Caki2 (cell line): ENCODE measurements at regions not wholly inside any gene's neighbourhood (a gene's known extent, or its start where the extent isn't known, plus 50 kb on each side); places are given as distances from the start of the nearest gene placed in this dataset.

ENCODE experiments used
- DNase-seq: peaks from one replicate; pipeline ENCODE4 v3.0.0-alpha.2; 2015; ENCODE audit warnings: low read depth
- in situ Hi-C: cut with HindIII; loops from 2 replicates; pipeline ENCODE4 v1.10.0; 2016; ENCODE audit warnings: low sequenced_read_pairs, low pct_unique_long_range_greater_than_20kb, mixed read lengths

DNA sequence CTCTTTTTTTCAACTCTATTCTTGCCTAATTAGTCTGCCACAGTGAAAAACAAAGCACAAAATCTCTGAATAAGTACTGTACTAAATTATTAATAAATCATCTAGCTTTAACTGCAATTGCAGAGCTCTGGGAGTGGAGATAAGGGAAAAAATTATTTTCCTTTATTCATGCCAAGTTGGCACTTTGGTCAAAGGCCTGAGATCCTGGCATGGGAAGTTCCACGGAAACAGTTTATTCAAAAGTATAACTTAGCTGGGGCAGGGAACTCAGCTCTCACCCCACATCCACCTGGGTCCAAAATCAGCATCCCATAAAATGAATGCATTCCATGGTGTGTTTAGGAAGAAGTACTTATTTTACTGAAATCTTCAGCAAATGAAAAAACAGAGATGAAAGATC is 185.2 kb upstream of the APCDD1 start:
- in situ Hi-C loops = no loop called here
- no peak for DNase-seq

DNA sequence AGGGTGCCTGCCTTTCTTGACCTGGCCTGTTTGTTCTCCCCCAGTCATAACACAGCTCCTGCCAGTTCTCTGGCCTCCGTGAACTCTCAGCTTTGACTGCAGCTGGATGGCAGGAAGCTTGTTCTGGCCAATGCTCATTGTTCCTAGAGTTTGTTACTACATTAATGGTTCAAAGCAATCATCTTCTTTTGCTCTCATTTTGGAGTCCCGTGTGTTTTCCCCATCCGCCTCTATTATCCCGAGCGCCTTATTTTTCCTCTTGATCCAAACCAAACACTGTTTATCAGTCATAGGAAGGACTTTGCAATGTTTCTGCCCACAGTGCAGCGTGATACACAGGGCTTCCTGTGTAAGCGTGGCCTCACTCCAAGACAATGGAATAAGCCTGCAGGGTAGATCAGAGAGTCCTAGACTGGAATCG is 184.3 kb upstream of the APCDD1 start:
- no peak for DNase-seq

DNA sequence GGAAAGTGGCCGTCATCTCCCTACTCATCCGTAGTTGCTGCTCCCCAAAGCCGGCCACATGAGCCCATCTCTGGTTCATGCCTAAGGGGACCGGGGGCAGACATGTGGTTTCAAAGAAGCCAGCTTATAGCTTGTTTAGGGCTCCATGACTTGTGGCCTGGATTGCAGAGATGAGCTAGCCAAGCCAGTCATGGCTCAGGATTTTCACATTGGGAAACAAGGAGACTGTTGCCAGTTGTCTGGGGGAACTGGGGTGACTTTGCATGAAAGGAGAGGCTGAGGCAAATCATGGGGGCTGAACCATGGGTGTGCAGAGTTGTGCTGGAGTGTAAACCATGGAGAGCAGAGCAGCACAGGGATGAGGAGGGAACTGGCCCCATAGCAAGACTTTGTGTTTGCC is 183.0 kb upstream of the APCDD1 start:
- in situ Hi-C loops = no loop called here
- DNase-seq = no peak

More for the DNA sequence above, 184.3 kb upstream of the APCDD1 start:
- in situ Hi-C loops = no loop called here

DNA sequence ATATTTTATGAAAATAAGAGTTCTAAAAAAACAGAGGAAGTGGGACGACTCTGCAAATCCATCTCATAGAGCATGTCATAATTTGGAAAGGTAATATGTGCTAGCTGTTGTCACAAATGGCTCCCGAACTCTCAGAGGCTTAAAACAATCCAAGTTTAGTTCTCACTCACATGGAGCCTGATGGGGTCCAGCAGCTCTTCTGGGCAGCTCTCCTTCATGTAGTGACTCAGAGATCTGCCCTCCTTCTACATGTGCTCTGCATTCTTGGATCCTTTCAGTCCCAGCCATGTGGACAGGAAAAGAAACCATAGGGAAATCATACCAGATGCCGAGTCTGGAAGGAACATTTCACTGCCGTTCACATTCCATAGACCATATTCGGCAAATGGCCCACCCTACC is 180.1 kb upstream of the APCDD1 start:
- in situ Hi-C loops = no loop called here
- DNase-seq = no peak

DNA sequence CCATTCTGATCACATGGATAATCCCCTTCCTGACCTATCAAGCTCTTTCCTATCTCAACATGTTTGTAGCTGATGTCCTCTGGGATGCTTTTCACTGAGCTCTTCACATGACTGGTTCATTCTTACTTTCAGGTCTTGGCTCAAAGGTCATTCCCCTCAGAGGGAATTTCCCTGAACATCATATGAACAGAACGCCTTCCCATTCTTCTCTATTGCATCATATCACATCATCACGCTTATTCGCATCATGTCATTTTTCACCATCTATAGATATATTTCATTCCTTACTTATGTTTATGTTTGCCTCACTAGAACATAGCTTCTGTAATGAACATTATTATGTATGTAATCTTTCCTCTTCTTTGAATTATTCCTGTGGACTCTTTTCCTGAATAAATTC is 178.9 kb upstream of the APCDD1 start:
- DNase-seq = no peak
- in situ Hi-C loops = no loop called here

DNA sequence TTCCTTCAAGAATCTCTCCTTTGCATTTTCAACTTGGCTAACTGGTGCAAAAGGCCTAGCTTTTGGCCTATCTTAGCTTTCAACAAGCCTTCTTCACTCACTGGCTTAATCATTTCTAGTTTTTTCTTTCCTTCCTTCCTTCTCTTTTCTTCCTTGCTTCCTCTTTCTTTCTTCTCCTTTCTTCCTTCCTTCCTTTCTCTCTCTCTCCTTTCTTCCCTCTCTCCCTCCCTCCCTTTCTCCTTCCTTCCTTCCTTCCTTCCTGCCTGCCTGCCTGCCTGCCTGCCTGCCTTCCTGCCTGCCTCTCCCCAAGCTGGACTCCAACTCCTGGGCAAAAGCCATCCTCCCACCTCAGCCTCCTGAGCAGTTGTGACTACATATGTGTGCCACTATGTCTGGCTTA is 176.2 kb upstream of the APCDD1 start:
- in situ Hi-C loops = no loop called here
- DNase-seq = no peak

DNA sequence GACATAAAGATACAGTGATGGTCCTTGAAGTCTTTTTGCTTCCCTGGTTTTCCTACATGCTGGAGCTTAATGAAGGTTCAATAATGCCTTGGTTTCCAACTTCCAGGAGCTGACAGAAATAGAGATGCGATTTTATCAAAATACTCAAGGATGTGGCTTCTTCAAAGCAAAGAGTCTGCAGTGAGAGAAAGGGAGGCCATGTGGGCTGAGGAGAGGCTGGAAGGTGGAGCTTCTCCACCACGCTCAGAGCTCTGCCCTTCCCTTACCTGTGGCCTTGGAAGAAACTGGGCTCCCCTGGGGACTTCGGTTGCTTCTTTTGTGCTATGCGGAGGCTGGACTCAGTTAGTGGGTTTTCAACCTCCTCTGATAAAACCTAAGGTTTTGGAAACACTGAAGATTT is 175.0 kb upstream of the APCDD1 start:
- in situ Hi-C loops = no loop called here
- no peak for DNase-seq

DNA sequence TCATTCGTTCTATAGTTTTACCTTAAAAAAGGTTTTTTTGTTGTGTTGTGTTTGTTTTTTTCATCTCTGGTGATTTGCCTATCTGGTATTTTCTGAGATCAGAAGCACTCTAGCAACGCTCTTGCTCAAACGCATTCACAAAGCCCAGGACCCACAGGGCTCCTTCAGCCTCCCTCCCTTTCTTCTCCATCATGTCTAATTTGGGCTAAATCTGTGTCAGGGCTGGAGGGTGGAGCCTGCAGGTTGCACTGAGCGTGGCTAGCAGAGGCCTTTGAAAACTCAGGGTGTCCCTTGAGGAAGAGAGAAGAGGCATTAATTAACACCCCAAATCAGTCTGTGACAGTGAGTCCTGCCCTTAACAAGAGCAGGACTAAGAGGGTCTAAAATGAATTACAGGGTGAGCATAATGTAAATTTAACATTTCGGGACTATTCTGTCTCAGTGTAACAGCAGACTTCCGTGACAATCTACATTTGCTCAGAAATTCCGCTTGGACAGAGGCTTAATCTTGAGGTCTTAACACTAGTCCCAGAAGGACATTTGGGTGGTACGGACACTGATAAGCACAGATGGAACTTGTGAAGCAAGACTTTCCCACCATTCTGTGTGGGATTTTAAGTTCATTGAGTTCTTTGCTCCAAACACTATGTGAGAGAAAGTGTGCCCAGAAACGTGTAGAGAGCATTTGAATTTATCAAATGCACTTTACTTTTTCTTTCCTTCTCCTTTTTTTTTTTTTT is 174.4 kb upstream of the APCDD1 start:
- no peak for DNase-seq
- in situ Hi-C loops = no loop called here

DNA sequence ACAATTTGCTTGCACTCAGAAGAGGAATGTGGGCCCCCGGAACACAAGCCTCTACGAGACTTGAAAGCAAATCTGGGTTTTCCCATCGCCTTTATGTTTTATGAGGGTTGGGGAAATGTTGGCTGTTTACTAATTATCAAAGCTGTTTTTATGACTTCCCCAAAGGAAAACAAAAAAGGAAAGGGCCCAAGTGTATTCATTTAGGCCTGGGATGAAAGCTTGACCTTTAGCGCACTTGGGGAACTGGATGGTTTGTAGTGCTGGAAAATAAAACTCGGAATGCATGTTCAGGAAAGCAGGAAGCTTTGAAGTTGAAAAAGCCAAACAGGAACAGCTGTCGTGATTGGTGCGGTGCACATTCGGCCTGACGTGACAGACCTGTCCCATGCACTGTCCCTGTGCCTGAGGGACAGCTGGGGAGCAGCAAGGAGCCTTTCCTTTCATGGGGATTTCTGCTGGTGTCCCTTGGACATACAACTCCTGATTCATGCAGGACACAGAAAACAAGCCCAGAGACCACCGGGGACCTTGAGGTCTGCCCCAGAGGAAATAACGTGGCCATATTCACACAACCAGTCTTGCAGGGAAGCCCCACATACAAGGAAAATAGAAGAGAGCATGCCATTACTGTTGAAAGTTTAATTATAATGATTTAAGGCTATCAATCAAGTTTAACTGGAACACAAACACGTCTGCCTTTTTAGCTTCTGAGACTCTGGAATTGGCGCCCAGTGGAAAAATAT is 169.7 kb upstream of the APCDD1 start:
- DNase-seq = no peak
- in situ Hi-C loops = no loop called here

DNA sequence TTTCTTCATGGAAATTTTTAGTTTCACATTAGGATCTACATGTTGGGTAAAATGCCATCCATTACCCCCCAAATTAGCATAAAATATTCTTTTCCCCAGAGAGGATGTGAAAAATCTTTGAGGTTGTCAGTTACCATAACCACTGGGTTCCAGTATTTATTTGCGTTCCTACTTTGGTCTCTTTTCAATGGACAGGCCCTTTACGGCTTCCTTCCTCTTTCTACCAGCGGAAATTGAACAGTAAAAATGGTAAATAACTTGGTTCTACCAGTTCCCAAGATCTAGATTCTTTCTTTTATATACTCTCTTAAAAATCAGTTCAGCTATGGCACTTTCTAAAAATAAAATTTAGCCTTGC is 169.2 kb upstream of the APCDD1 start:
- in situ Hi-C loops = no loop called here
- no peak for DNase-seq

DNA sequence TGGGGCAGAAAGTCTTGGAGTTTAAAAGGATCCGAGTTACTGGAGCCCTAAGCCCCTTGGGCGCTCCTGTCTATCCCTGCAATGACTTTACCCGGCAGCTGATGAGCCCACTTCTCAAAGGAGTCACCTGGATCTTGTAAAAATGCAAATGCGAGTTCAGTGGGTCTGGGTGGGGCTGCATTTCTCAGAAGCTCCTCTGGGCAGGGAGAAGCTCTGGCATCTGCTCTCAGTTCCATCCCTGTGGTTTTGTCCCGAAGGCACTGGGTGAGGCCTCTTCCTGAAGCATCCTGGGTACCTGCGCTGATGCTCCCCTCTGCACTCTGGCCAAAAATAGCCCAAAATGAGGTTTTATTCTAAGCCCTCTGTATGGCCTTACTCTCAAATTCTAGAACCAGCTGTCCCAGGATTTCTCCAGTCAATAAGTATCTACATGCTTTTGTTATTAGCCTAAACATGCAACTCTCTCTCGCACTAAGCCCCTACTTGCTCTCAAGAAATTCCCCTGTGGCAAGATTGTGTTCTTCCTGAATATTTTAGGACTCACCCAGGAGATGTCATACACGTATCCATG is 167.8 kb upstream of the APCDD1 start:
- in situ Hi-C loops = no loop called here

DNA sequence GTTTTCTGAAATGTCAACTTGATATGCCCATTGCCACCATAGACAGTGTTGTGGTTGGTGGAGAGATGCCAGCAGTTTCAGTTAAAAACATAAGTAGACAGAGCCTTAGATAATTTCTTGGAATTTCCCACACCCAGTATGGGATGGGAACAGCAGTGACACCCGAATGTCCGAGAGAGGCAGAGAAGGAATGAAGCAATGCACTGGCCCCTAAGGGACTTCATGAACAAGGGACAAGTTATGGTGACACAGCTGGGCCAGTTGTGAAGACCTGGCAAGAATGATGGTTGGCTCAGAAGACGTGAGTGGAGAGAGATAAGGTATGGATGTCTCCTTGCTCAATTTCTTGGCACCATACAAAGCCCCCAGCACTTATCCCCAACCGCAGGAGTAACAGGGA is 165.2 kb upstream of the APCDD1 start:
- in situ Hi-C loops = no loop called here
- no peak for DNase-seq

More for the DNA sequence above, 167.8 kb upstream of the APCDD1 start:
- no peak for DNase-seq

DNA sequence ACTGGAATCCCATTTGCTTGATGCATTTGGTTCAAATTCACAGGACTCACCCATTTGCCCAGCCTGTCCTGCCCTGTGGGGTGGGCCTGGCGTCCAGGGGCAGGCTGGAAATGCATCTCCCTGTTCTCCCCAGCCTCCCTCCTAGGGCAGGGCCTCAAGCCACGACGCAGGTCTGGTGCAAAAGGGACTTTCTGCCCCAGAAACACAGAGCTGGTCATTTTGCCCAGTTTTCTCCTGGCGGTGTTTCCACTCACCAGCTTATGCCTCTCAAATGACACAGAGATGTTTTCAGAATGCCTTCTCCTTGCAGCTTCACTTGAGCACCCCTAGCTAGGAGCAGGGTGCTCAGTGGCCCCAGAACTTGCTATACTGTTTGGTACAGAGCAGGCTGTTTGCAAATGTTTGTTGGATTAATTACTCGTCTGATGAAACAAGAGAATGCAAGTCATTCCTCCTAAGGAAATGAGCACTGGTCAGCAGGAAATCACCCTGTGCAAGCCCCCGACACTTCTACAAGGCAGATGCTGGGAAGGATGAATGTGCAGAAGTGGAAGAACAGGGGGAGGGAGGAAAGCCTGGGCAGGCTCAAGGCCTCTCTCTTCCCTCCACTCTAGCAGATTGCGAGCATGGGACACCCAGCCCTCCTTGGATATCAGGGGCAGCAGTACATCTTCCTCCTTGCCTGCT is 164.3 kb upstream of the APCDD1 start:
- in situ Hi-C loops = no loop called here
- DNase-seq = no peak

DNA sequence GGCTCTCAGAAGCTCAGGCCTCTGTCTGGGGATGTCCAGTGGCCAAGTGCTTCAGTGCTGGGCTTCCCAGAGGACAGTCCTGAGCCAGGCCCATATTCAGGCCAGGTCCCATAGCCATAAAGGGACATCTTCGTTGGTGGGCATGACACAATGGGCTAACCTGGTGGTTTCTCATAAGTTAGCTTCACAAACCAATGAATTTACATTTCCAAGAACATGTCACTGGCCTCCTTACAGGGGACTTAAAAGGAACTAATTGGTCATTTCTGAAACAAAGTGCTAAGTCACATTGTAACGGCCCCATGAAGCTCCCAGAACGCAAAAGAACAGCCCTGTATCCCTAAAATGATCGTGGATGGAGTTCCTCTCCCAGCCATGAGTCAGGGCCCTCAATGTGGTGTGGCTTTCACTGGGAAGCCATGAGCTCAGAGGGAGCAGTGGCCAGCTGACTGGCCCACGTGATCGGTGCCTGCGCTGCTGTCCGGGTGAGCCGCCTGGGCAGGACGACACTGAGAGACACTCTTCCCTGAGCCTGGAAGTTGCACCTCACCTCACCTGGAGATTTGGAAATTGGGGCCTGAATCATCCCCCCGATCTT is 163.7 kb upstream of the APCDD1 start:
- in situ Hi-C loops = no loop called here
- no peak for DNase-seq

DNA sequence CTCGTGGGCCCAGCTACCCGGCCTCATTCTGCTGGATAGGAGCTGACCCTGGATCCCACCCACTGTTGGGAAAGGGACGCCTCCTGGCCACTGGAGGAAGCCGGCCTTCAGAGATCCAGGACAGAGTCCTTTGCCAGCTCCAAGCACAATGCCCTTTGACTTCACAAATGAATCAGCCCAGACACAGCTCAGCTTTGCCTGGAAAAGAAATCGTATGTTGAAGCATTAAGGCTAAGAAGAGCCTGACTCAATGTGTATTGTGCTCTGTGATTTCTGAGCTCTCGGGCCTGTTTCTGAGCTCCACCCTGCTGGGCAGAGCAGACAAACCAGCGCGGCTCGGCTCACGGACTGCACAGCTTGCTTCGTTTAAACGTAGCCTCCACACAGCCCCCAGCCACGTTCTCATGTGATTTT is 162.9 kb upstream of the APCDD1 start:
- DNase-seq = no peak
- in situ Hi-C loops = no loop called here

DNA sequence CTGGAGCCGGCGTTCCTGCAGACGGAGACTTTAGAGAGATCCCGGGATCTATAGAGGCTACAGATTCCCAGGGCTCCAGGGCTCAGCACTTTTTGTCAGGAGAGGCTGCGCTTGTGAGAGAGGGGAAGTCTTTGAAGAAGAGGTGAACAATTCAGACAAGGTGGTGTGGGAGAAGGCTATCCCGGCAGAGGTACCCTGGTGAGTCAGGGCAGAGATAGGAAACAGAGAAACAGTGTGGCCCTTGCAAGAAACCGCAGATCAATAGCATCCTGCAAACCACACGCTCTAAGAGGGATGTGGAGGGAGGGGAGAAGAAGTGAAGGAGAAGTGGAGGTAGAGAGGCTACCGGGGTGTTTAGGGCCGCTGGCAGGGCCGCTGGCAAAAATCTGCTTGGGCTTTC is 160.5 kb upstream of the APCDD1 start:
- in situ Hi-C loops = no loop called here
- no peak for DNase-seq

DNA sequence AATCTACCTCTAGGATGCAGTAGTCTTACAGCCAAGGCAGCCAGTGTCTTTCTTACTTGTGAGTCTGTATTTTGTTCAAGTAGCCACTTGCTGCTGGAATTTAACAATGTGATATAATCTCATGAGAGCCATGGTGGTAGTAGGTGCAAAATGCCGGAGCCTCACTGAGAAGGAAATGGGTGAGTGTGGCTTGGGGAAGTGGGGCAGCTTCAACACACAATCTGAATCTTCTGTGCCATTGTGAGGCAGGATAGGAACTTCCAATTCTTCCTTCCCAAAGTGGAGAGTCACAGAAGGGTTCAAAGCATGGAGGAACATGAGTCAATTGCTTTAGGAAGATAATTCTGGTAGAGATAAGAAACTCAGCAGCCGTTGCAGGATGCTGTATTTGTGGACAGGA is 158.7 kb upstream of the APCDD1 start:
- in situ Hi-C loops = no loop called here

DNA sequence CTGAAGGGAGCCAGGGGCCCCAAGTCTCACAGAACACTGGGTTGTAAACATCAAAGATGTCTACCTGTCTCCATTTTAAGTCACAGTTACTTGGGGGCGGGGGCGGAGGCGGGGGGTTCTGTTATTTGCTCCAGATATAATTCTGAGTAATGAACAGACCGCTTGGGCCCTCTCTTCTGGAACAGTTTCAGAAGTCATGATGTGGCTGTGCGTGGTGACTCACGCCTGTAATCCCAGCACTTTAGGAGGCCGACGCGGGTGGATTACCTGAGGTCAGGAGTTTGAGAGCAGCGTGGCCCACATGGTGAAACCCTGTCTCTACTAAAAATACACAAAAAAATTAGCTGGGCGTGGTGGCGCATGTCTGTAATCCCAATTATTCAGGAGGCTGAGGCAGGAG is 157.9 kb upstream of the APCDD1 start:
- no peak for DNase-seq
- in situ Hi-C loops = no loop called here

More for the DNA sequence above, 158.7 kb upstream of the APCDD1 start:
- DNase-seq = no peak

DNA sequence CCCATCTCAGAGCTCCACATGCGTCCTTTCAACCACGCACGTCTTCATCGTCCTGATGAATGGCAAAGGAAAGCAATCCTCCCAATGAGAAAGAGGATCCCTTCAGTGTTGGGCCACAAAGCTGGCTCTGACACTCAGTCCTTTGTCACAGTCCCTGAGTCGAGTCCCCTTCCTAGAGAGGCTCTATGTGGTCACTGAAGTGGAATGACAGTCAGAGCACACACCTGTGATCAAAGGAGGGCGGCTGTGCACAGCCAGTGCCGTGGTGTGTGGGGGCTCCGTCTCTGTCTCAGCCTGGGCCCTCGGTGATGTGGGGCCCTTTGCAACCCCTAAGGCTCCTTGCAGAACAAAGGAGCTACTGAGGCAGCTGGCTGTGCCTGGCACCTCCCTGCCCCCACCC is 157.3 kb upstream of the APCDD1 start:
- in situ Hi-C loops = no loop called here
- no peak for DNase-seq
